Bronchial epithelial cell (primary cell): ENCODE measurements at regions not wholly inside any gene's neighbourhood (a gene's known extent, or its start where the extent isn't known, plus 50 kb on each side); places are given as distances from the start of the nearest gene placed in this dataset.

Experiments used
- DNase-seq: peaks from one replicate; pipeline ENCODE4 v3.0.0-alpha.2; 2010; ENCODE audit warnings: low read depth
- FAIRE-seq: peaks from 2 replicates; lab custom pipeline; 2011; peaks lifted over from hg19 to GRCh38; lab: Jason Lieb, UNC
- H3K27me3 ChIP-seq: 2 replicates; pipeline ENCODE4 v1.5.1; 2011; ENCODE audit warnings: low read length; ENCODE audit not compliant: control insufficient read depth, insufficient read depth
- H3K36me3 ChIP-seq: 2 replicates; pipeline ENCODE4 v1.5.1; 2011; ENCODE audit warnings: low read length; ENCODE audit not compliant: control insufficient read depth, insufficient read depth
- H3K4me3 ChIP-seq: 2 replicates; pipeline ENCODE4 v1.5.1; 2011; ENCODE audit warnings: mild to moderate bottlenecking, low read depth, low read length, control low read depth
- CTCF ChIP-seq: IDR thresholded peaks from 2 replicates; pipeline ENCODE4 v1.5.1; 2011; ENCODE audit warnings: mild to moderate bottlenecking, moderate library complexity, low read length, control low read depth, inconsistent platforms; ENCODE audit not compliant: insufficient read depth, severe bottlenecking

DNA sequence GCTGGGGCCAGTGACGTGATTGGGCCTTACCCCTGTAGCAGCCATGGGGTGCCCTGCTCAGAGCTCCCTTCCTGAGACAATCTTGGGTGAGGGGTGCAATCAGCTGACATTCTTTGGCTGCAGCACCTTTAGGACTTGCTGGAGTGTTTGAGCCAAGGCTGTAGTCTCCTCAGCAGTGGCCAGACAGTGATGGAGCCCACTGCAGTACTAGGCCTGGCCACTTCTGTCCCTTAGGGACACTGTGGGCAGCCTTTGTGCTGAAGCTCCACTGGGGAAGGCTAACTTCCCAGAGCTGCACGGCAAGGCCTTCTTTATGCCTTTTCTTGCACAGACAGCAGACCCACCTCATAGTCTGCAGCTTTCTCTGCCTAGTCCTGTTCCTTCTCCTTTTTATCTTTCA lies 284.9 kb upstream of the IGF1R start:
- Histone ChIP-seq H3K27me3 (no peaks in the 10 kb centered on the region), H3K4me3 (no peak overlapping the region), H3K36me3 (no peaks in the 10 kb centered on the region)
- TF ChIP-seq CTCF = no peak
- no peak for DNase-seq
- FAIRE-seq = no peak

GRCh38 chr15:98363955-98364354 lies 284.4 kb upstream of the IGF1R start:
- Histone ChIP-seq H3K4me3 (no peak overlapping the region), H3K36me3 (no peaks in the 10 kb centered on the region), H3K27me3 (no peaks in the 10 kb centered on the region)
- FAIRE-seq (no peak), DNase-seq (no peak)
- no peak for TF ChIP-seq CTCF

GRCh38 chr15:98369081-98369716 lies 279.1 kb upstream of the IGF1R start:
- no peak for FAIRE-seq
- no peak for TF ChIP-seq CTCF
- DNase-seq = no peak
- Histone ChIP-seq H3K36me3 (no peaks in the 10 kb centered on the region), H3K4me3 (no peak overlapping the region), H3K27me3 (no peaks in the 10 kb centered on the region)

DNA sequence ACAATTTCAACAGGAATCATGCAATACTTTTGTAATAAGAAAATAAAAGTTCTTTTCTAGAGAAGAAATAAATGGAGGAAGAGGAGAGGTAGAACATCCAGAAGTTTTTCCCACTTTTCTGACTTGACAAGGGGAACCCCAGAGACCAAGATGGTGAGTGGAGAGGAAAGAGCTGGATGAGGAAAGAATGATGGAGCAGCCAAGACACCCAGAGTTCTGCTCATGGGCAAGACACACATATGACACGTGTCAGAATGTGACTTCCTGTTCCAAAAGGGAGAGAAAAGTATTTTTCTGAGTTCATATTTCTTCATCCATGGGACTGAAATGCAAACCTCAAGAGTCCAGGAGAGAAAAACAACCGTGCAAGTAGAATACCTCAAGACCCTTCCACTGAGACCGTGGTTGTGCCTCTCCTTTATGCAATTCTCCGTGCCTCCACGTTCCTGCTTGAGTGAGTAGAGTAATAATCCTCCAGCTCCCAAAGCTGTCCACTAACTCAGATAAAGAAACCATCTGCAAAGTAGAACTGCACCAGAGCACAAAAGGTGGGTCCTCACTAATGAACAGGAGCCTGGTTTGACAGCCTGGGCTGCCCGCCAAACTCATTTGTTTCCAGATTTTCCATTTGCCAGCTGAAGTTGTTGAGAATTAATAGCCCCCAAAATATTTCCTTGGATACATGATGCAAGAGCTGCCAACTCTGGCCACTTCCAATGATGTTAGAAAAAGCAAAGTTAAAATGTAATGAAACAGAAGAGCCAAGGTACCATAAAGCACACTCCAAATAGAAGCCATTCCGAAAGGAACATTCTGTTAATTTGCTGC lies 272.6 kb upstream of the IGF1R start:
- no peak for TF ChIP-seq CTCF
- Histone ChIP-seq H3K36me3 (no peaks in the 10 kb centered on the region), H3K27me3 (no peaks in the 10 kb centered on the region), H3K4me3 (no peak overlapping the region)
- FAIRE-seq (no peak), DNase-seq (no peak)

DNA sequence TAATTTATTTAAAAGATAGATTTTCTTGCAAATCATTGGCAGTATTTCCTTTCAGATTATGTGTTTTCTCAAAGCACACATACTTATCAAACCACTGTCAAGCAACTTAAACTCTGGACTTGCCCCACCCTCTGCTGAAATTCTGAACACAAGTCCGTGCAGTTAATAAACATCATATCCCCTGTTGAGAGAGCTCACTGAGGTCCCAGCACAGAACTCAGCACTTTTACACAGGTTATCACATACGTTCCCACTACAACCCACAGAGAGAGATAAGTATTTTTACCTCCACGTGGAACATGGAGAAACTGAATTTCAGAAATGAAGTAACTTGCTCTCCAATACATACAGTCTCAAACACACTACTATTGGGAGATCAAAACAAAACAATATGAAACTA lies 267.6 kb upstream of the IGF1R start:
- Histone ChIP-seq H3K4me3 (no peak overlapping the region), H3K27me3 (no peaks in the 10 kb centered on the region), H3K36me3 (no peaks in the 10 kb centered on the region)
- DNase-seq = no peak
- no peak for TF ChIP-seq CTCF
- FAIRE-seq = no peak

- H3K27me3 ChIP-seq = no peaks in the 10 kb centered on the region
- DNase-seq = peak; percentile 4
- H3K4me3 ChIP-seq = no peak overlapping the region
- H3K36me3 ChIP-seq = no peaks in the 10 kb centered on the region
- FAIRE-seq = peak; percentile 64
- TF ChIP-seq CTCF = no peak
These were observed 266.9 kb upstream of the IGF1R start for GRCh38 chr15:98381446-98381845.
